Peyer's patch (tissue), 4 donors: ENCODE measurements at regions not wholly inside any gene's neighbourhood (a gene's known extent, or its start where the extent isn't known, plus 50 kb on each side); places are given as distances from the start of the nearest gene placed in this dataset.

Experiments
- DNase-seq, 3 donors: peaks; one replicate each; pipeline ENCODE4 v3.0.0-alpha.2; 2017 to 2019
- H3K27ac ChIP-seq, 4 donors: fragments of 200-600 bp; sonication (generic); one replicate each; pipeline ENCODE4 v1.5.1; 2016 to 2019
- H3K27me3 ChIP-seq, 2 donors: fragments of 200-600 bp; sonication (generic); one replicate each; pipeline ENCODE4 v1.5.1; 2019
- H3K36me3 ChIP-seq, 3 donors: fragments of 200-600 bp; sonication (generic); one replicate each; pipeline ENCODE4 v1.5.1; 2016 to 2019
- H3K4me1 ChIP-seq, 4 donors: fragments of 200-600 bp; sonication (generic); one replicate each; pipeline ENCODE4 v1.5.1; 2016 to 2019
- H3K4me3 ChIP-seq, 4 donors: fragments of 200-600 bp; sonication (generic); 1 replicate in 3 of 4; 2 replicates in 1 of 4; pipeline ENCODE4 v1.5.1; 2016 to 2019; ENCODE audit warnings: mild to moderate bottlenecking in 1 of 4
- H3K9me3 ChIP-seq, 4 donors: fragments of 200-600 bp; sonication (generic); one replicate each; pipeline ENCODE4 v1.5.1; 2016 to 2019; ENCODE audit warnings: mild to moderate bottlenecking in 1 of 4
- CTCF ChIP-seq, 6 experiments: fragments of 450-650 bp in 4 of 6; fragments of 200-600 bp in 2 of 6; sonication (generic) in 1 of 6; IDR thresholded peaks; one replicate each; pipeline ENCODE4 v1.5.1; 2017 to 2019; ENCODE audit warnings: antibody characterized with exemption in 6 of 6, mild to moderate bottlenecking in 3 of 6, moderate library complexity in 1 of 6
- POLR2A ChIP-seq, 2 donors: fragments of 450-650 bp; IDR thresholded peaks; one replicate each; pipeline ENCODE4 v1.5.1; 2017; ENCODE audit warnings: antibody characterized with exemption in 2 of 2, mild to moderate bottlenecking in 2 of 2, moderate library complexity in 2 of 2

GRCh38 chr6:19287928-19288327, 549.2 kb upstream of the ID4 start:
- Histone ChIP-seq H3K36me3 (no peaks in the 10 kb centered on the region), H3K4me3 (no peak overlapping the region), H3K27ac (no peak overlapping the region), H3K27me3 (no peaks in the 10 kb centered on the region), H3K9me3 (no peaks in the 10 kb centered on the region), H3K4me1 (no peaks in the 10 kb centered on the region)
- DNase-seq: no peak
- TF ChIP-seq CTCF (IDR thresholded peaks at IDR 0.05): no peak
- no peak for TF ChIP-seq POLR2A (IDR thresholded peaks at IDR 0.05)

GRCh38 chr6:19289457-19289856, 547.7 kb upstream of the ID4 start:
- H3K27ac ChIP-seq: no peak overlapping the region
- no peaks in the 10 kb centered on the region for H3K4me1 ChIP-seq
- H3K4me3 ChIP-seq: no peak overlapping the region
- no peaks in the 10 kb centered on the region for H3K27me3 ChIP-seq
- no peak for TF ChIP-seq POLR2A (IDR thresholded peaks at IDR 0.05)
- TF ChIP-seq CTCF (IDR thresholded peaks at IDR 0.05): no peak
- H3K36me3 ChIP-seq: no peaks in the 10 kb centered on the region
- no peaks in the 10 kb centered on the region for H3K9me3 ChIP-seq
- DNase-seq: no peak

- Histone ChIP-seq H3K27me3 (no peaks in the 10 kb centered on the region), H3K27ac (no peak overlapping the region)
- no peak for DNase-seq
Measured at GRCh38 chr6:19297880-19298279, 539.3 kb upstream of the ID4 start.

GRCh38 chr6:19298421-19298820, 538.7 kb upstream of the ID4 start:
- Histone ChIP-seq H3K27ac (no peak overlapping the region), H3K36me3 (no peaks in the 10 kb centered on the region), H3K4me3 (no peak overlapping the region), H3K27me3 (no peaks in the 10 kb centered on the region), H3K4me1 (no peaks in the 10 kb centered on the region), H3K9me3 (no peaks in the 10 kb centered on the region)
- no peak for TF ChIP-seq POLR2A (IDR thresholded peaks at IDR 0.05)
- no peak for TF ChIP-seq CTCF (IDR thresholded peaks at IDR 0.05)
- DNase-seq: no peak

More at GRCh38 chr6:19297880-19298279, 539.3 kb upstream of the ID4 start:
- TF ChIP-seq CTCF (IDR thresholded peaks at IDR 0.05): no peak
- TF ChIP-seq POLR2A (IDR thresholded peaks at IDR 0.05): no peak
- Histone ChIP-seq H3K9me3 (no peaks in the 10 kb centered on the region), H3K36me3 (no peaks in the 10 kb centered on the region), H3K4me1 (no peaks in the 10 kb centered on the region), H3K4me3 (no peak overlapping the region)

GRCh38 chr6:19299129-19299528, 538.0 kb upstream of the ID4 start:
- Histone ChIP-seq H3K4me1 (no peaks in the 10 kb centered on the region), H3K9me3 (no peaks in the 10 kb centered on the region), H3K27me3 (no peaks in the 10 kb centered on the region), H3K36me3 (no peaks in the 10 kb centered on the region), H3K4me3 (no peak overlapping the region), H3K27ac (no peak overlapping the region)
- TF ChIP-seq CTCF (IDR thresholded peaks at IDR 0.05) (no peak), POLR2A (IDR thresholded peaks at IDR 0.05) (no peak)
- no peak for DNase-seq

GRCh38 chr6:19301980-19302379, 535.2 kb upstream of the ID4 start:
- Histone ChIP-seq H3K27ac (no peak overlapping the region), H3K36me3 (no peaks in the 10 kb centered on the region), H3K4me3 (no peak overlapping the region), H3K4me1 (no peaks in the 10 kb centered on the region), H3K9me3 (no peaks in the 10 kb centered on the region), H3K27me3 (no peaks in the 10 kb centered on the region)
- DNase-seq: no peak
- TF ChIP-seq CTCF (IDR thresholded peaks at IDR 0.05) (no peak), POLR2A (IDR thresholded peaks at IDR 0.05) (no peak)
